ENCODE measurements at regions not wholly inside any gene's neighbourhood (a gene's known extent, or its start where the extent isn't known, plus 50 kb on each side); places are given as distances from the start of the nearest gene placed in this dataset.

GRCh38 chr2:118645876-118646275 lies 201.6 kb downstream of the EN1 start (continued):
- TF ChIP-seq, protein P1, sequence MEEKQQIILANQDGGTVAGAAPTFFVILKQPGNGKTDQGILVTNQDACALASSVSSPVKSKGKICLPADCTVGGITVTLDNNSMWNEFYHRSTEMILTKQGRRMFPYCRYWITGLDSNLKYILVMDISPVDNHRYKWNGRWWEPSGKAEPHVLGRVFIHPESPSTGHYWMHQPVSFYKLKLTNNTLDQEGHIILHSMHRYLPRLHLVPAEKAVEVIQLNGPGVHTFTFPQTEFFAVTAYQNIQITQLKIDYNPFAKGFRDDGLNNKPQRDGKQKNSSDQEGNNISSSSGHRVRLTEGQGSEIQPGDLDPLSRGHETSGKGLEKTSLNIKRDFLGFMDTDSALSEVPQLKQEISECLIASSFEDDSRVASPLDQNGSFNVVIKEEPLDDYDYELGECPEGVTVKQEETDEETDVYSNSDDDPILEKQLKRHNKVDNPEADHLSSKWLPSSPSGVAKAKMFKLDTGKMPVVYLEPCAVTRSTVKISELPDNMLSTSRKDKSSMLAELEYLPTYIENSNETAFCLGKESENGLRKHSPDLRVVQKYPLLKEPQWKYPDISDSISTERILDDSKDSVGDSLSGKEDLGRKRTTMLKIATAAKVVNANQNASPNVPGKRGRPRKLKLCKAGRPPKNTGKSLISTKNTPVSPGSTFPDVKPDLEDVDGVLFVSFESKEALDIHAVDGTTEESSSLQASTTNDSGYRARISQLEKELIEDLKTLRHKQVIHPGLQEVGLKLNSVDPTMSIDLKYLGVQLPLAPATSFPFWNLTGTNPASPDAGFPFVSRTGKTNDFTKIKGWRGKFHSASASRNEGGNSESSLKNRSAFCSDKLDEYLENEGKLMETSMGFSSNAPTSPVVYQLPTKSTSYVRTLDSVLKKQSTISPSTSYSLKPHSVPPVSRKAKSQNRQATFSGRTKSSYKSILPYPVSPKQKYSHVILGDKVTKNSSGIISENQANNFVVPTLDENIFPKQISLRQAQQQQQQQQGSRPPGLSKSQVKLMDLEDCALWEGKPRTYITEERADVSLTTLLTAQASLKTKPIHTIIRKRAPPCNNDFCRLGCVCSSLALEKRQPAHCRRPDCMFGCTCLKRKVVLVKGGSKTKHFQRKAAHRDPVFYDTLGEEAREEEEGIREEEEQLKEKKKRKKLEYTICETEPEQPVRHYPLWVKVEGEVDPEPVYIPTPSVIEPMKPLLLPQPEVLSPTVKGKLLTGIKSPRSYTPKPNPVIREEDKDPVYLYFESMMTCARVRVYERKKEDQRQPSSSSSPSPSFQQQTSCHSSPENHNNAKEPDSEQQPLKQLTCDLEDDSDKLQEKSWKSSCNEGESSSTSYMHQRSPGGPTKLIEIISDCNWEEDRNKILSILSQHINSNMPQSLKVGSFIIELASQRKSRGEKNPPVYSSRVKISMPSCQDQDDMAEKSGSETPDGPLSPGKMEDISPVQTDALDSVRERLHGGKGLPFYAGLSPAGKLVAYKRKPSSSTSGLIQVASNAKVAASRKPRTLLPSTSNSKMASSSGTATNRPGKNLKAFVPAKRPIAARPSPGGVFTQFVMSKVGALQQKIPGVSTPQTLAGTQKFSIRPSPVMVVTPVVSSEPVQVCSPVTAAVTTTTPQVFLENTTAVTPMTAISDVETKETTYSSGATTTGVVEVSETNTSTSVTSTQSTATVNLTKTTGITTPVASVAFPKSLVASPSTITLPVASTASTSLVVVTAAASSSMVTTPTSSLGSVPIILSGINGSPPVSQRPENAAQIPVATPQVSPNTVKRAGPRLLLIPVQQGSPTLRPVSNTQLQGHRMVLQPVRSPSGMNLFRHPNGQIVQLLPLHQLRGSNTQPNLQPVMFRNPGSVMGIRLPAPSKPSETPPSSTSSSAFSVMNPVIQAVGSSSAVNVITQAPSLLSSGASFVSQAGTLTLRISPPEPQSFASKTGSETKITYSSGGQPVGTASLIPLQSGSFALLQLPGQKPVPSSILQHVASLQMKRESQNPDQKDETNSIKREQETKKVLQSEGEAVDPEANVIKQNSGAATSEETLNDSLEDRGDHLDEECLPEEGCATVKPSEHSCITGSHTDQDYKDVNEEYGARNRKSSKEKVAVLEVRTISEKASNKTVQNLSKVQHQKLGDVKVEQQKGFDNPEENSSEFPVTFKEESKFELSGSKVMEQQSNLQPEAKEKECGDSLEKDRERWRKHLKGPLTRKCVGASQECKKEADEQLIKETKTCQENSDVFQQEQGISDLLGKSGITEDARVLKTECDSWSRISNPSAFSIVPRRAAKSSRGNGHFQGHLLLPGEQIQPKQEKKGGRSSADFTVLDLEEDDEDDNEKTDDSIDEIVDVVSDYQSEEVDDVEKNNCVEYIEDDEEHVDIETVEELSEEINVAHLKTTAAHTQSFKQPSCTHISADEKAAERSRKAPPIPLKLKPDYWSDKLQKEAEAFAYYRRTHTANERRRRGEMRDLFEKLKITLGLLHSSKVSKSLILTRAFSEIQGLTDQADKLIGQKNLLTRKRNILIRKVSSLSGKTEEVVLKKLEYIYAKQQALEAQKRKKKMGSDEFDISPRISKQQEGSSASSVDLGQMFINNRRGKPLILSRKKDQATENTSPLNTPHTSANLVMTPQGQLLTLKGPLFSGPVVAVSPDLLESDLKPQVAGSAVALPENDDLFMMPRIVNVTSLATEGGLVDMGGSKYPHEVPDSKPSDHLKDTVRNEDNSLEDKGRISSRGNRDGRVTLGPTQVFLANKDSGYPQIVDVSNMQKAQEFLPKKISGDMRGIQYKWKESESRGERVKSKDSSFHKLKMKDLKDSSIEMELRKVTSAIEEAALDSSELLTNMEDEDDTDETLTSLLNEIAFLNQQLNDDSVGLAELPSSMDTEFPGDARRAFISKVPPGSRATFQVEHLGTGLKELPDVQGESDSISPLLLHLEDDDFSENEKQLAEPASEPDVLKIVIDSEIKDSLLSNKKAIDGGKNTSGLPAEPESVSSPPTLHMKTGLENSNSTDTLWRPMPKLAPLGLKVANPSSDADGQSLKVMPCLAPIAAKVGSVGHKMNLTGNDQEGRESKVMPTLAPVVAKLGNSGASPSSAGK (IDR thresholded peaks at IDR 0.05), result no peak

Data from K562 (cell line).